H9 (cell line): ENCODE measurements at regions not wholly inside any gene's neighbourhood (a gene's known extent, or its start where the extent isn't known, plus 50 kb on each side); places are given as distances from the start of the nearest gene placed in this dataset.

ENCODE experiments used
- DNase-seq: peaks from one replicate; pipeline ENCODE4 v3.0.0-alpha.2; 2017
- H2AFZ ChIP-seq: one replicate; pipeline ENCODE4 v1.6.1; 2013; ENCODE audit warnings: mild to moderate bottlenecking, low read length, control low read depth, moderate library complexity
- H2AK5ac ChIP-seq: 2 replicates; pipeline ENCODE4 v1.6.1; 2013; ENCODE audit warnings: low read length, control low read depth, mixed read lengths; ENCODE audit not compliant: insufficient read length
- H2BK120ac ChIP-seq: one replicate; pipeline ENCODE4 v1.6.1; 2013; ENCODE audit warnings: low read depth, mild to moderate bottlenecking, low read length, control low read depth, inconsistent platforms; ENCODE audit not compliant: poor library complexity, severe bottlenecking
- H2BK12ac ChIP-seq: 2 replicates; pipeline ENCODE4 v1.6.1; 2013; ENCODE audit warnings: low read length, control low read depth, mixed read lengths, low read depth; ENCODE audit not compliant: insufficient read length
- H2BK15ac ChIP-seq: 2 replicates; pipeline ENCODE4 v1.6.1; 2013; ENCODE audit warnings: low read depth, low read length, control low read depth
- H2BK20ac ChIP-seq: one replicate; pipeline ENCODE4 v1.6.1; 2013; ENCODE audit warnings: low read depth, mild to moderate bottlenecking, low read length, control low read depth, inconsistent platforms; ENCODE audit not compliant: poor library complexity, severe bottlenecking
- H2BK5ac ChIP-seq: 2 replicates; pipeline ENCODE4 v1.6.1; 2013; ENCODE audit warnings: low read length, control low read depth, mixed read lengths; ENCODE audit not compliant: insufficient read length
- H3K14ac ChIP-seq: 2 replicates; pipeline ENCODE4 v1.6.1; 2013; ENCODE audit warnings: low read length, control low read depth; ENCODE audit not compliant: insufficient read depth
- H3K18ac ChIP-seq: 2 replicates; pipeline ENCODE4 v1.6.1; 2013; ENCODE audit warnings: low read depth, mild to moderate bottlenecking, mixed read lengths, low read length, control low read depth; ENCODE audit not compliant: insufficient read length
- H3K23ac ChIP-seq: 2 replicates; pipeline ENCODE4 v1.6.1; 2013; ENCODE audit warnings: low read length, control low read depth, mixed read lengths, low read depth; ENCODE audit not compliant: insufficient read length
- H3K23me2 ChIP-seq: 2 replicates; pipeline ENCODE4 v1.6.1; 2013; ENCODE audit warnings: low read depth, mild to moderate bottlenecking, mixed read lengths, low read length, control low read depth; ENCODE audit not compliant: insufficient read length, poor library complexity, severe bottlenecking
- H3K27ac ChIP-seq: 2 replicates; pipeline ENCODE4 v1.5.1; 2013; ENCODE audit warnings: low read length, control low read depth, mixed read lengths, low read depth; ENCODE audit not compliant: insufficient read length
- H3K27me3 ChIP-seq: 2 replicates; pipeline ENCODE4 v1.6.1; 2013; ENCODE audit warnings: low read length, control low read depth, inconsistent platforms; ENCODE audit not compliant: insufficient read depth
- H3K4ac ChIP-seq: 2 replicates; pipeline ENCODE4 v1.6.1; 2013; ENCODE audit warnings: low read depth, mild to moderate bottlenecking, control low read depth, inconsistent platforms, low read length, moderate library complexity
- H3K4me1 ChIP-seq: 2 replicates; pipeline ENCODE4 v1.6.1; 2013; ENCODE audit warnings: low read length, control low read depth, inconsistent platforms; ENCODE audit not compliant: insufficient read depth
- H3K4me2 ChIP-seq: 2 replicates; pipeline ENCODE4 v1.6.1; 2013; ENCODE audit warnings: low read length, control low read depth, mixed read lengths; ENCODE audit not compliant: insufficient read length, insufficient read depth
- H3K56ac ChIP-seq: 2 replicates; pipeline ENCODE4 v1.6.1; 2013; ENCODE audit warnings: low read depth, mild to moderate bottlenecking, mixed read lengths, low read length, control low read depth; ENCODE audit not compliant: insufficient read length
- H3K79me1 ChIP-seq: 2 replicates; pipeline ENCODE4 v1.6.1; 2013; ENCODE audit warnings: low read depth, mild to moderate bottlenecking, moderate library complexity, low read length, control low read depth, inconsistent platforms; ENCODE audit not compliant: insufficient read depth, poor library complexity, severe bottlenecking
- H3K79me2 ChIP-seq: 2 replicates; pipeline ENCODE4 v1.6.1; 2013; ENCODE audit warnings: low read length, control low read depth, inconsistent platforms; ENCODE audit not compliant: insufficient read depth
- H3K9ac ChIP-seq: 2 replicates; pipeline ENCODE4 v1.6.1; 2013; ENCODE audit warnings: low read length, control low read depth, mixed read lengths; ENCODE audit not compliant: insufficient read length; ENCODE audit errors: extremely low read depth
- H3K9me3 ChIP-seq: one replicate; pipeline ENCODE4 v1.6.1; 2013; ENCODE audit warnings: low read depth, low read length, inconsistent platforms; ENCODE audit not compliant: control insufficient read depth
- H3T11ph ChIP-seq: one replicate; pipeline ENCODE4 v1.6.1; 2013; ENCODE audit warnings: mild to moderate bottlenecking, low read length, control low read depth, inconsistent platforms
- H4K20me1 ChIP-seq: one replicate; pipeline ENCODE4 v1.6.1; 2013; ENCODE audit not compliant: control insufficient read depth, insufficient read length, insufficient read depth
- H4K5ac ChIP-seq: 2 replicates; pipeline ENCODE4 v1.6.1; 2013; ENCODE audit warnings: low read depth, mild to moderate bottlenecking, mixed read lengths, low read length, control low read depth; ENCODE audit not compliant: insufficient read length
- H4K8ac ChIP-seq: replicated peaks from 2 replicates; pipeline ENCODE4 v1.6.1; 2013; ENCODE audit warnings: low read length, control low read depth, mixed read lengths, low read depth; ENCODE audit not compliant: insufficient read length
- H4K91ac ChIP-seq: 2 replicates; pipeline ENCODE4 v1.6.1; 2013; ENCODE audit warnings: low read depth, mild to moderate bottlenecking, moderate library complexity, mixed read lengths, low read length, control low read depth; ENCODE audit not compliant: insufficient read length
- H3K27ac Mint-ChIP-seq, 3 experiments: 2 replicates in 2 of 3; 3 replicates in 1 of 3; pipeline ENCODE4 v1.8.0; 2020 to 2021; ENCODE audit warnings: mixed read lengths in 3 of 3, mild to moderate bottlenecking in 1 of 3, moderate library complexity in 1 of 3
- H3K27me3 Mint-ChIP-seq: 2 replicates; pipeline ENCODE4 v1.8.0; 2021; ENCODE audit warnings: low read depth, mild to moderate bottlenecking, moderate library complexity, mixed read lengths
- H3K36me3 Mint-ChIP-seq, 3 experiments: 2 replicates in 2 of 3; 3 replicates in 1 of 3; pipeline ENCODE4 v1.8.0; 2020 to 2021; ENCODE audit warnings: low read depth in 3 of 3, mixed read lengths in 3 of 3; ENCODE audit not compliant: insufficient read depth in 1 of 3
- H3K4me1 Mint-ChIP-seq, 2 experiments: 2 replicates each; pipeline ENCODE4 v1.8.0; 2020; ENCODE audit warnings: mixed read lengths in 2 of 2
- H3K4me3 Mint-ChIP-seq, 2 experiments: 2 replicates in 1 of 2; 3 replicates in 1 of 2; pipeline ENCODE4 v1.8.0; 2020 to 2021; ENCODE audit warnings: mild to moderate bottlenecking in 2 of 2, mixed read lengths in 2 of 2, moderate library complexity in 1 of 2
- H3K9me3 Mint-ChIP-seq, 2 experiments: 2 replicates in 1 of 2; 3 replicates in 1 of 2; pipeline ENCODE4 v1.8.0; 2020; ENCODE audit warnings: mild to moderate bottlenecking in 2 of 2, mixed read lengths in 2 of 2, moderate library complexity in 1 of 2
- CTCF ChIP-seq: fragments of 200-600 bp; sonication (generic); conservative IDR thresholded peaks from 3 replicates; pipeline ENCODE4 v1.8.0; 2021; ENCODE audit warnings: antibody characterized with exemption, mild to moderate bottlenecking
- WGBS: extraction: QIAGEN DNeasy Blood & Tissue Kit; methylation state at CpG from one replicate; pipeline ENCODE4 v1.1.7; 2013; ENCODE audit warnings: missing lambda C conversion rate, low lambda C conversion rate, mixed read lengths; ENCODE audit not compliant: insufficient read length; ENCODE audit errors: extremely low coverage; 5-methylcytosine and 5-hydroxymethylcytosine counted together

DNA sequence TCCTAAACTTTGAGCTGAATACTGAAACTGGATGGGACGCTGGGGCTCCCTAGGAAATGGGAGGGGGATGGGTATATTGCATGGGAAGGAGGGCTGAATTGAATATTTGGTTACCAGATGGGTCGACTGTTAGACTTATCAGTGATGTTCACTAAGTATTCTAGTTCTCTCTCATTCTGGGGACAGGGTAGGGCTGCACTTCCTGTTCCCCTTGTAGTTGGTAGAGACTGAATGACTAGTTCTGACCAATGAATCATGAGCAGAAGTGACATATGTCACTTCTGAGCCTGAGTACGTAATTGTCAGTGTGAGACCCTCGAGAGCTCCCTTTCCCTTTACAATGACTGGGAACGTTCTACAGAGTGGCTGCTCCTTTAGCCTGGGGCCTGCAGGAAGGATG is 55.5 kb upstream of the DMRT1 start:
- Histone ChIP-seq H2BK20ac (no peak overlapping the region), H3K18ac (no peak overlapping the region), H2BK5ac (no peak overlapping the region), H3K9ac (no peak overlapping the region), H3K9me3 (no peaks in the 10 kb centered on the region), H4K8ac (no peak overlapping the region), H3K23me2 (no peaks in the 10 kb centered on the region), H4K91ac (no peak overlapping the region), H2BK120ac (no peak overlapping the region), H3K79me2 (no peaks in the 10 kb centered on the region), H2BK15ac (no peak overlapping the region), H3K27me3 (no peaks in the 10 kb centered on the region), H2AFZ (no peak overlapping the region), H3K4me2 (no peak overlapping the region), H2AK5ac (no peak overlapping the region), H3K27ac (no peak overlapping the region), H3K14ac (no peak overlapping the region), H3K23ac (no peak overlapping the region), H3K79me1 (no peaks in the 10 kb centered on the region), H3K4me1 (no peaks in the 10 kb centered on the region), H3K4ac (no peak overlapping the region), H3K56ac (no peak overlapping the region), H3T11ph (no peak overlapping the region), H2BK12ac (no peak overlapping the region), H4K5ac (no peak overlapping the region), H4K20me1 (no peaks in the 10 kb centered on the region)
- Mint-ChIP-seq H3K4me3 (no peak overlapping the region), H3K27me3 (0 out of 2 replicates have a peak, but pooled peaks cover 2% of the 10 kb centered on the region), H3K27ac (no peak overlapping the region), H3K4me1 (peaks cover 9 to 15% of the 10 kb centered on the region in 2 experiments), H3K36me3 (no peaks in the 10 kb centered on the region; a peak in 1 of 7 replicates), H3K9me3 (no peaks in the 10 kb centered on the region)
- no peak for DNase-seq
- no peak for TF ChIP-seq CTCF
- no CpG with 5 or more reads among the region's 5 CpGs for WGBS
